HFFc6 (cell line): ENCODE measurements at regions not wholly inside any gene's neighbourhood (a gene's known extent, or its start where the extent isn't known, plus 50 kb on each side); places are given as distances from the start of the nearest gene placed in this dataset.

Source experiments
- DNase-seq: peaks from one replicate; pipeline ENCODE4 v3.0.0-alpha.2; 2018
- H3K27ac Mint-ChIP-seq: 2 replicates; pipeline ENCODE4 v1.8.0; 2020; ENCODE audit warnings: mild to moderate bottlenecking, mixed read lengths
- H3K27me3 Mint-ChIP-seq: 2 replicates; pipeline ENCODE4 v1.8.0; 2021; ENCODE audit warnings: mild to moderate bottlenecking, moderate library complexity, mixed read lengths; ENCODE audit not compliant: insufficient read depth
- H3K36me3 Mint-ChIP-seq: 2 replicates; pipeline ENCODE4 v1.8.0; 2021; ENCODE audit warnings: low read depth, mixed read lengths
- H3K4me1 Mint-ChIP-seq: 2 replicates; pipeline ENCODE4 v1.8.0; 2020; ENCODE audit warnings: low read depth, mixed read lengths
- H3K4me3 Mint-ChIP-seq: 2 replicates; pipeline ENCODE4 v1.8.0; 2020; ENCODE audit warnings: mild to moderate bottlenecking, moderate library complexity, mixed read lengths
- H3K9me3 Mint-ChIP-seq: 2 replicates; pipeline ENCODE4 v1.8.0; 2020; ENCODE audit warnings: mild to moderate bottlenecking, mixed read lengths
- CTCF ChIP-seq: fragments of 200-600 bp; sonication (generic); IDR thresholded peaks from 2 replicates; pipeline ENCODE4 v1.5.0; 2021; ENCODE audit warnings: antibody characterized with exemption, mild to moderate bottlenecking

DNA sequence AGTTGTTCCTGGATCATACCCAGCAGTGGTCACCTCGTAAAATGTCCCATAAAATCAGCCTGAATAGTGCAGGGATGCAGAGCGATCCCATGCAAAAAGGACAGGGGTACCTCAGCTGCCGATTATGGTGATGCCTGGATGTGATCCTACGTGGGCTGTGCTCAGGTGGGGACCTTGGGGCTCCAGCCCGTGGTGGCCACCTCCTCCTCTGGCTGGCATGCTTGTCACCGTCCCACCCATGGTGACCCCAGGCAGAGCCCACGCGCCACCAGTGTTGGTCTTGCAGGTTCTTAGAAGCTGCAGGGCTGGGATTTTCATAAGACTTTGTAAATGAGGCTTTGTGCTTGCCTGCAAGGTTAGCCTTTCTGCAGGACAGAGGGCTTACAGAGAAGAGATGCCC is 97.2 kb downstream of the GLRX3 start:
- Mint-ChIP-seq H3K4me1 (no peaks in the 10 kb centered on the region), H3K4me3 (no peak overlapping the region), H3K27me3 (peaks cover 5% of the 10 kb centered on the region; the same call in 1 of the 2 replicates), H3K9me3 (peaks cover 15% of the 10 kb centered on the region; the same call in 1 of the 2 replicates), H3K27ac (no peak overlapping the region), H3K36me3 (peaks cover 6% of the 10 kb centered on the region; the same call in 1 of the 2 replicates)
- no peak for TF ChIP-seq CTCF
- DNase-seq, result no peak

GRCh38 chr10:130234171-130234965 is 98.2 kb downstream of the GLRX3 start:
- Mint-ChIP-seq H3K27me3 (peaks cover 5% of the 10 kb centered on the region; the same call in 1 of the 2 replicates), H3K4me1 (no peaks in the 10 kb centered on the region), H3K36me3 (peaks cover 6% of the 10 kb centered on the region; the same call in 1 of the 2 replicates), H3K4me3 (no peak overlapping the region), H3K27ac (no peak overlapping the region), H3K9me3 (peaks cover 20% of the 10 kb centered on the region)
- no peak for TF ChIP-seq CTCF
- DNase-seq, result no peak

DNA sequence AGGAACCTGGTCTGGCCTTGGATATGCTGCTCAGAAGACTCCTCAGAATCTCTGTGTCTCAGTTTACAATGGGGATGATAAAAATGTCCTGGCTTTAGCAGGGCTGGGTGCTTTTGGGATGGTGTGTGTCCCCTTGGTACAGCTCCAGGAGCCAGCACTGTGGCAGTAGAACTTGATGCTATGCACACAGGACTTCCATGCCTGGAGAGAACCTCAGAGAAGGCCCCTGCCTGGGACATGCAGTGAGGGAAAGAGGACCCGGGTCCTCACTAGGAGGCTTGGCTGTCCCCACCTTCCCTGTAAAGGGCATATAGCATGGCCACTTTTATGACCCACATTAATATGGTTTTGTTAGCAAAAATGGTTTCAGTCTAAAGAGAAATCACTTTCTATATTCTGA is 100.5 kb downstream of the GLRX3 start:
- TF ChIP-seq CTCF, result no peak
- no peaks in the 10 kb centered on the region for H3K4me1 Mint-ChIP-seq
- no peak overlapping the region for H3K4me3 Mint-ChIP-seq
- H3K27me3 Mint-ChIP-seq, result peaks cover 5% of the 10 kb centered on the region; the same call in 1 of the 2 replicates
- DNase-seq, result no peak
- no peak overlapping the region for H3K27ac Mint-ChIP-seq
- H3K9me3 Mint-ChIP-seq, result peaks cover 27% of the 10 kb centered on the region
- peaks cover 6% of the 10 kb centered on the region; the same call in 1 of the 2 replicates for H3K36me3 Mint-ChIP-seq

DNA sequence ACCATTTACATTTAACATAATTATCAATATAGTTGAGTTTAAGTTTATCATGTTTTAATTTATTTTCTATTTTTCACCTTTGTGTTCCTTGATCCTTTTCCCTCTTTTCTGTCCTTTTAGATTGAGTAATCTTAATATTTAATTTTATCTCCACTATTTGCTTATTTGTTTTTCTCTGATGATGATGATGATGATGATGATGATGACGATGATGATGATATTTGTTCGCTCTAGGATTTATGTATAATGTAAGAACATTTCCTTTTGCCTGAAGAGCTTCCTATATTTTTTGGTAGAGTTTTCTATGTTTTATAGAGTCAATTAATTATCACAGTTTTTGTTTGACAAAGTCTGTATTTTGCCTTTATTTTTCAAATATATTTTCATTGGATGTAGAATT is 104.2 kb downstream of the GLRX3 start:
- H3K36me3 Mint-ChIP-seq, result peaks cover under 1% of the 10 kb centered on the region; the same call in 1 of the 2 replicates
- DNase-seq, result no peak
- H3K4me3 Mint-ChIP-seq, result no peak overlapping the region
- no peak for TF ChIP-seq CTCF
- no peaks in the 10 kb centered on the region for H3K27me3 Mint-ChIP-seq
- peaks cover 19% of the 10 kb centered on the region for H3K9me3 Mint-ChIP-seq
- H3K4me1 Mint-ChIP-seq, result no peaks in the 10 kb centered on the region
- no peak overlapping the region for H3K27ac Mint-ChIP-seq

GRCh38 chr10:130242513-130242912 is 106.3 kb downstream of the GLRX3 start:
- peaks cover 29% of the 10 kb centered on the region for H3K9me3 Mint-ChIP-seq
- 0 out of 2 replicates have a peak, but pooled peaks cover 3% of the 10 kb centered on the region for H3K36me3 Mint-ChIP-seq
- TF ChIP-seq CTCF, result no peak
- H3K4me1 Mint-ChIP-seq, result no peaks in the 10 kb centered on the region
- no peak overlapping the region for H3K27ac Mint-ChIP-seq
- no peak for DNase-seq
- no peak overlapping the region for H3K4me3 Mint-ChIP-seq
- H3K27me3 Mint-ChIP-seq, result no peaks in the 10 kb centered on the region
